Lower leg skin (tissue), 3 donors: ENCODE measurements at regions not wholly inside any gene's neighbourhood (a gene's known extent, or its start where the extent isn't known, plus 50 kb on each side); places are given as distances from the start of the nearest gene placed in this dataset.
"Not testable (repeated sequence)": the region's sequence is repeated elsewhere in the genome, so short reads cannot be mapped to it uniquely, and the experiment has no call there.

Experiments
- DNase-seq, 2 donors: peaks; one replicate each; pipeline ENCODE4 v3.0.0-alpha.2; 2019; ENCODE audit warnings: low spot score in 2 of 2
- H3K4me3 ChIP-seq: fragments of 200-600 bp; sonication (generic); 2 replicates; pipeline ENCODE4 v1.5.1; 2017; ENCODE audit warnings: mild to moderate bottlenecking, low read depth; ENCODE audit not compliant: poor library complexity, severe bottlenecking
- WGBS, 2 donors: methylation state at CpG; one replicate each; pipeline ENCODE4 v1.1.5; 2018; 5-methylcytosine and 5-hydroxymethylcytosine counted together
- intact Hi-C: fragments of 100-400 bp; cut with DNase I; formaldehyde crosslinking; loops from one replicate; pipeline ENCODE4 v1.15.0; 2023; ENCODE audit warnings: low total_unique reads

DNA sequence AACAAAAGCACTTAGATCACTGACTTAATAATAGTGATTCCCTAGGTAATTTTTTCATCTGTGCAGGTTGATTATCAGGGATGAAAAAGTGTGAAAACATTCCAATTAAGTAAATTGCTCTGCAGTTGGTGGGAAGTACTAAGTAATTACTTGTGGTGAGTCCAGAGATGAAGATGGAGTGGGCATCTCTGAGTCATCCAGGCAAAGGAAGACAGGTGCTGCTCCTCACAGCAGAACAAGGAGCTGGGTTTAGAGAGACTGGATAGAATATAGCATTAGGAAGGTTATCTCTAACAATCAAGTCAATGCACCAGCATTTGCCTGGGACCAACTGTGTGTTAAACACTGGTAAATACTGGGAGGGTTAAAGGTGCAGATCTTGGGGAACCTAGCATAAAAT lies 174.0 kb upstream of the SPATA31A3 start:
- intact Hi-C loops, H3K4me3 ChIP-seq, DNase-seq: not testable (repeated sequence)

- H3K4me3 ChIP-seq, intact Hi-C loops, DNase-seq: not testable (repeated sequence)
- WGBS, 2 donors: no CpG with 5 or more reads among the region's 1 CpG
Measured at GRCh38 chr9:67162827-67163226, 170.5 kb upstream of the SPATA31A3 start.

DNA sequence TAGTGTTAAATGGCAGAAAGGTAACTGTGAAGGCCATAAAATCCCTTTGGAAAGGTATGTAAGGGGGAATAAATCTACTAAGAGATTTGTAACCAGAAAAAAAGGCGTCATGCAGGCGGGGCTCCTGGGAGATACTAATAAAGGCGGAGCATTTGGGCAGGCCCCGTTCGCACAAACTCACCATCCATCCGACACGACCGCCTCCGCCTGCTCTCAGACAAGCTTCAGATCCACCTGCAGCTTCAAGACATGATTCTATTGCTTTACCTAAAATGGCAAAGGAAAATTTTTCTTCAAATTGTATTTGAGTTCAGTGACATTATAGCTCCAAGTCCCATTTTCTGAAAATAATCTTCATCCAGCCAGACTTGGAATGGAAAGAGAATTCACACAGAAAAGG lies 162.9 kb upstream of the SPATA31A3 start:
- H3K4me3 ChIP-seq, intact Hi-C loops, DNase-seq: not testable (repeated sequence)
- WGBS, 2 donors: 92 to 95% methylated on average over 9 of the region's 9 CpGs

GRCh38 chr9:67153501-67153900 lies 161.2 kb upstream of the SPATA31A3 start:
- H3K4me3 ChIP-seq, DNase-seq, intact Hi-C loops: not testable (repeated sequence)
- no CpG with 5 or more reads among the region's 3 CpGs for WGBS, 2 donors

GRCh38 chr9:67142392-67143107 lies 150.2 kb upstream of the SPATA31A3 start:
- WGBS, 2 donors: 84 to 85% methylated on average over 3 of the region's 11 CpGs
- DNase-seq, H3K4me3 ChIP-seq, intact Hi-C loops: not testable (repeated sequence)

GRCh38 chr9:67136376-67136775 lies 144.0 kb upstream of the SPATA31A3 start:
- WGBS, 2 donors: no CpG with 5 or more reads among the region's 2 CpGs

DNA sequence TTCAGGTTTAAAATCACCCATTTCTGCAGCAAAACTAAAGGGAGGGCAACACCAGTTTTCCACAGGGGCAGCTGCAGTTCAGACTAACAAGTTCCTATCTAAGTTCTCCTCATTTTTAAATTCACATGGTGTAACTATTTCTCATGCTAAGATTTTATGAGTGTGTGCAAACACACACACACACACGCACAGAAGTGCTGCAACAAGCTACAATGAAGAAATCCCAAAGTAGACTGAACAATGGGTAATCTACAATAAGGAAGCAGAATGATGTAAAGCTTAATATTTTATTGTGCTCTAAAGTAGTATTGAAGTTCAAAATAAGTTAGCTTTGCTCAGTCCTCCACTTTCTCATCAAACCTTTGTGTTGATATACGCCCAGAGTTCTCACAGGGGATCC lies 140.8 kb upstream of the SPATA31A3 start:
- DNase-seq, H3K4me3 ChIP-seq, intact Hi-C loops: not testable (repeated sequence)
- 91 to 92% methylated on average over 1 of the region's 2 CpGs for WGBS, 2 donors

More at GRCh38 chr9:67136376-67136775, 144.0 kb upstream of the SPATA31A3 start:
- H3K4me3 ChIP-seq, DNase-seq, intact Hi-C loops: not testable (repeated sequence)

DNA sequence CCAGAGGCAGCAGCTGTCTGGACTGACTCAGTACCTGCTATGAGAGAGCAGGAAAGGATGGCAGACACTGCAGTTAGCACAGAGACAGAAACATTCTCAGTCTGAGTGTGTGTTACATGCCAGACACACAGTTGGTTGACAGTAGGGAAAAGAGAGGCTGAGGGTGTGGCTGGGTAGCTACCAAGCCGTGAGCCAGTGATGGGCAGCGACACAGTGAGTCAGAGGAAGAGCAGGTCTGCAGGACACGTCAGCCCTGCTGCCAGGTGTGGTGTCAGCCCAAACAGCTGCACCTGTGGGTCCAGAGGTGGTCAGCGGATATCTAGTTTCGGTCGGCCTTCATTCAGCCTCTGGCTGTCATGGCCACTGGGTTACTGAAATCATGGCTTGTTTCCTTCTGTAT lies 124.4 kb upstream of the SPATA31A3 start:
- intact Hi-C loops, DNase-seq: not testable (repeated sequence)
- no CpG with 5 or more reads among the region's 6 CpGs for WGBS, 2 donors

GRCh38 chr9:67112148-67112547 lies 119.8 kb upstream of the SPATA31A3 start:
- no CpG with 5 or more reads among the region's 4 CpGs for WGBS, 2 donors
- intact Hi-C loops, H3K4me3 ChIP-seq, DNase-seq: not testable (repeated sequence)

More for the DNA sequence above, 124.4 kb upstream of the SPATA31A3 start:
- not testable (repeated sequence) for H3K4me3 ChIP-seq

DNA sequence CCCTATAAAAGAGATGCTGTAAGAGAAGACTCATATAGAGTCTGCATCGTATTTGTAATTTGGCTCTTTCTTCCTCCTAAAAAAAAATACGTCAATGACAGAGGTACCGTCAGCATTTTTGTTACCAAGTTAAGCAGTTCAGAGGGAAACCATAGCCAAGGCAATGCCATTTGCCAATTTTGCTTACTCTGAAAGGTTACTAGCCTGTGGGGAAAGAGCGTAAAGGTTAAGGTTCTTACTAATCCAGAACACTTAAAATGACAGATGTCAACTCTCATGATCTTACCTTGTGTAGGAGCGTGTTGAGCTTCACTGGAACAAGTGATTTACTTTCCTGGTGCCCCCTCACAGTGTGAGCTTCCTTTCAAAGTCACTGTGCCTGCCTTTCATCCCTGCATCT lies 119.4 kb upstream of the SPATA31A3 start:
- H3K4me3 ChIP-seq, DNase-seq, intact Hi-C loops: not testable (repeated sequence)
- WGBS, 2 donors: 83 to 85% methylated on average over 4 to 5 of the region's 5 CpGs

- 76 to 100% methylated on average over 1 of the region's 1 CpG for WGBS, 2 donors
- DNase-seq, H3K4me3 ChIP-seq, intact Hi-C loops: not testable (repeated sequence)
Measured at GRCh38 chr9:67109859-67110258, 117.5 kb upstream of the SPATA31A3 start.

GRCh38 chr9:67106659-67107058 lies 114.3 kb upstream of the SPATA31A3 start:
- WGBS, 2 donors: 83 to 85% methylated on average over 3 of the region's 3 CpGs
- DNase-seq, intact Hi-C loops, H3K4me3 ChIP-seq: not testable (repeated sequence)

DNA sequence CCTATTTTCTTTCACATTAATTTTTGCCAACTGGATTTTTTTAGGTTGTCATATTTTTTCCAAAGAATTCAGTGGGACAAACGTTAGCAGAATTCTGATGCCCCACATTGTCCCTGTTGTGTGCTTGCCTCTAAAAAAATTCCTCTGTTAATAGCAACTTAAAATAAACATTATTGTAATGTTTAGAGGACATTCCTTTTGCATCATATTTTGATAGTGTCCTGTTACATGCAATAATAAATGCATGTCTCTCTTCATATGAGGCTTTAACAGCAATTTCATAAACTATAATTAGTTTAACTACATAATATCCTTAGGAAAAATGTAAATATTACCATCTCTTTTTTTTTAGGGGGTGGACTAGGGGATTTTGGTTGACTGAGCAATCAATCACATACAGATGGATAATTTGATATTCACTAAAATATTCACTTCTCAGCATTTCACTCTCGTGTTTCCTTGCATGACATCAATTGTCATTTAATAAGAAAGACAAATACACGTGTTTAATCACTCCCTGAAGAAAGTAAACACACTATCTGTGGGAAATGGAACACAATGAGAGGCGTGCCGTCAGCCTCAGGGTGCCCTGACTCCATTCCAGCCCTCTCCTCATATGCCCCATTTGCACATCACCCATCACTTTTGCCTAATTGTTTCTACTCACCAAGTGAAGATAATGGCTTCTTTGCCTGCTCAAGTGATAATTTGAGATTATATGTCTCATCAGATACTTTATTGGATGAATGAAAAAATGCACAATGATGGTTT lies 110.3 kb upstream of the SPATA31A3 start:
- DNase-seq, intact Hi-C loops, H3K4me3 ChIP-seq: not testable (repeated sequence)
- 46% methylated on average over 3 of the region's 5 CpGs; no CpG with 5 or more reads in 1 of the 2 donors for WGBS, 2 donors

DNA sequence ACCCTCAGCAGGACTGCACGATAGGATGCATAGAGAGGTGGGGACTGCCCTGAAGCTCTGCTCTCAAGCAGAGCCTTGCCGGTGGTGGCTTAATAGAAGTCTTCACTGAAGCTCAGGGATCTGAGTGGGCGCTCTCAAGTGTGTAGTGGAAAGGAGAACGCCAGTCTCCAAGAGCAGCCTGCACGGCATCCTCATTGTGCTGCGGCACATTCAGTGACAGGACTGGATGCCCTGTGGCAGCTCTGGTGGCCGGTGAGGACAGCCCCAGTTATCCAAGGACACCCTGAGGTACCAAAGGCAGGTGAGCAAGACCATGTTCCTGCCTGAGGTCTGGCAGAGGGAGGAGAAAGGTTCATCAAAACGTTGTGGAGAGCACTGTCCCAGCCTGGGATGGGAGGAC lies 98.8 kb upstream of the SPATA31A3 start:
- intact Hi-C loops, H3K4me3 ChIP-seq, DNase-seq: not testable (repeated sequence)
- 72 to 95% methylated on average over 7 to 8 of the region's 8 CpGs for WGBS, 2 donors

GRCh38 chr9:67086862-67087261 lies 94.5 kb upstream of the SPATA31A3 start:
- intact Hi-C loops: not testable (repeated sequence)

More at GRCh38 chr9:67086862-67087261, 94.5 kb upstream of the SPATA31A3 start:
- not testable (repeated sequence) for DNase-seq, H3K4me3 ChIP-seq
- 94% methylated on average over 1 of the region's 1 CpG for WGBS, 2 donors
